Fibroblast of skin of right quadriceps (primary cell): ENCODE measurements at regions not wholly inside any gene's neighbourhood (a gene's known extent, or its start where the extent isn't known, plus 50 kb on each side); places are given as distances from the start of the nearest gene placed in this dataset.

Source experiments
- DNase-seq: peaks from one replicate; pipeline ENCODE4 v3.0.0-alpha.2; 2013

DNA sequence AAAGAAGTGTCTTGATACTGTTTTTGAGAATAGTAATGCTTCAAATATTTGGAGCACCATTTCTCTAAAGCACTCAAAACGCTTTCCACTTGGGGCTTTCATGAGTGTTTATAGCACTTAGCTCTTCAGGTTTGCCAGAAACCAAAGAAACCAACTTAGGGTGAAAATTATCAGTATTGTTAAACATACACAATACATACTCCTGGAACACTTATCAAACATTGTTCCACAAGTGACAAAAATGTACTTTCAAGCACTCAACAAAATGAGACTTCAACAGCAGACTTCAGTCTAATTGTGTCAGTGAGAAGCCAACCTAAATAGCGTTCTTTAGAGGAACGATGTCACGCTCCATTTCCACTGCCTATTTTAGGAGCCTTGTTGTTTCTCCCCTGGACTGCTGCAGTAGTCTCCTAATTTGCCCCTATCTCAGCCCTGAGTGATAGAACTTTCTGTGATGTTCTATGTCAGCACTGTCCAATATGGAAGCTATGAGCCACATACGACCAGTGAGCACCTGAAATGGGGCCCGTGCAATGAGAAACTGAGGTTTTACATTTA, 461.3 kb downstream of the KIF16B start:
- DNase-seq: no peak

DNA sequence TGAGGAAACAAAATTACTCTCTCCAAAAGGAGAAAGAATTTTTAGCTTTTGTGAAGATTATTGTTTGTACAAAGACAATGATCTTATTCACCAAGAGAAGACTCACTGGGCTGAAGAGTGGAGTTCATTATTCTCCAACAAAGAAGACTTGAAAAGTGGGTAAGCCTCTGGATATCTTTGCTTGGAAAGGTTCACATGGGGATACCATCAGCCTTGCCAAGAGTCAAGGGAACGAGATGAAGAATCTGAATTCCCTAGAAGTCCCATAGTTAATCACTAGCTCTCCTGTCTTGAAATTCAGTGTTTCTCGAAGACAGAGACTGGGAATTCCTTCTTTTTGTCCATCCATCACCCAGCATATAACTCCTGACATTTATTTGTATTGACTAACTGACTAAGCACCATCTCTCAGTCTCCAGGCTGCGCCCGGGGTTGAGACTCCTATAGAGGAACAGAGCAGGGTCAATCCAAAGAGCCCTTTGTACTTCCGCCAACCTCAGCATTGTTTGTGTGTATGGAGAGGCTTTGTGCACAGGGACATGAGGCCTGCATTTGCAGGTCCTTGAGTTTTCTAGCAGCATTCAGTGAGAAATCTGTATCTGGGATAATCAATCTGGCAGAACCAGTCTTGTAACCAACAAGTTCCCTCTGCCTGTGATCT, 461.9 kb downstream of the KIF16B start:
- no peak for DNase-seq

DNA sequence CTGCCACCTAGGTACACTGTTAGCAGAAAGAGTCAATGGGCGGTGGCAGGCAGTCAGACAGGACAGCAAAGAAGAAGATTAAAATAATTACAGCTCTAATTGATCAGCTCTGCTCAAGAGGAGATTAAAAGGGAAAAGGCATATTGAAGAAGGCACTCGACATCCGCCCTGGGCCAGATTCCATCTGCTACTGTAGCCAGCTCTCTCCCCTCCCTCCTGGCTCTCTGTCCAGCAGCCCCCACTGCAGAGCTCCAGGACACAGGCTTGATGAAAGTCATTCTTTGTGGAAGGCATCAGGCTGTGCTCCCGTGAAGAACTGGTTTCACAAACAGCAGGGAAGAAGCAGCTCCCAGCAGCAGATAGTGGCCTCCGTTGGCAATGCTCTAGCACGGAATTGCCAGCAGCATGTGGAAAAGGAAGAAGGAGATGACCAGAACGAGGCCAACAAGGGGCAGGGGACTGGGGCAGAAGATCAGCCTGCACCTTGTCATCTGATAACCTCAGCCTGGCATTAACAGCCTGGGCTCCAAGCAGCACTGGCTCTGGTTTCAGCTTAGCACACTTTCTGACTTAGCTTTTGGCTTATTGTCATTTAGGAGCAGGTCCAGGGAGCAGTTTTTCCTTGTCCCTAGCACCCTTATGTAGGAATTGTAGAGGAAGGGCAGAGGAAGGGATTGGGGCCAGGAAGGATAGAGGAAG, 465.9 kb downstream of the KIF16B start:
- no peak for DNase-seq

GRCh38 chr20:16106191-16106849, 466.9 kb downstream of the KIF16B start:
- DNase-seq: no peak

DNA sequence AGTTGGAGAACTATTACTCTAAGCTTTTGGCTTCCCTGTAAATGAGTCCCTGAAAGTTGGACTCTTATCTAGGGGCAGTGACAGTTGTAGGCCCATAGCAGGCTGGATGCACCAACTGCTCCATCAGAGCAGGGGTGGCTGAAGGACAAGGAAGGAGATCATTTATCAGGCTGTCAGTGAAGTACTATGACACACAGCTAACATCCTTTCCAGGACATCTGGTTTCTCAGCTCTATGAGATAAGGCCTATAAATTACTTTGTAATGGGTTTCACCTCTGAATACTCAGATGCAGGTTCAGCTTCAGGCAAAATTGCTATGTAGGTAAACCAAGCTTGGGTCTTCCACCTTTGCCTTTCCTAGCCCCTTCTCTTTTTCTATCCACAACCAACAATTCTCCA, 468.5 kb downstream of the KIF16B start:
- DNase-seq: no peak
